ENCODE measurements at regions not wholly inside any gene's neighbourhood (a gene's known extent, or its start where the extent isn't known, plus 50 kb on each side); places are given as distances from the start of the nearest gene placed in this dataset.

GRCh38 chr3:40841131-40841530 is 316.4 kb downstream of the ZNF621 start:
- TF ChIP-seq EZH2phosphoT487 (IDR thresholded peaks at IDR 0.05; ENCODE audit: low read depth, severe bottlenecking, unreplicated experiment) = no peak
- no peak overlapping the region for H3K27ac ChIP-seq
- no peak overlapping the region for H2AFZ ChIP-seq
- no peaks in the 10 kb centered on the region for H4K20me1 ChIP-seq (ENCODE audit: insufficient read depth, poor library complexity, severe bottlenecking)
- H3K27me3 ChIP-seq = no peaks in the 10 kb centered on the region
- WGBS (ENCODE audit: low lambda C conversion rate, missing lambda C conversion rate) = 82% methylated on average over 1 of the region's 1 CpG
- H3K4me3 ChIP-seq = no peak overlapping the region
- H3K4me2 ChIP-seq = no peak overlapping the region
- H3K9me3 ChIP-seq (ENCODE audit: low read depth) = no peaks in the 10 kb centered on the region
- DNase-seq (ENCODE audit: low spot score) = no peak
- H3K36me3 ChIP-seq (replicated peaks; ENCODE audit: insufficient read depth, low read depth) = no peaks in the 10 kb centered on the region
- H3K4me1 ChIP-seq (ENCODE audit: insufficient read depth) = peaks cover 9% of the 10 kb centered on the region
- no peaks in the 10 kb centered on the region for H3K9me2 ChIP-seq (replicated peaks; ENCODE audit: insufficient read depth)
- no peaks in the 10 kb centered on the region for H3K79me2 ChIP-seq

- Histone ChIP-seq H3K4me3 (no peak overlapping the region), H3K4me1 (ENCODE audit: insufficient read depth) (peaks cover 9% of the 10 kb centered on the region), H3K79me2 (no peaks in the 10 kb centered on the region), H3K36me3 (replicated peaks; ENCODE audit: insufficient read depth, low read depth) (no peaks in the 10 kb centered on the region), H3K4me2 (no peak overlapping the region), H3K27ac (no peak overlapping the region), H3K9me3 (ENCODE audit: low read depth) (no peaks in the 10 kb centered on the region), H3K27me3 (no peaks in the 10 kb centered on the region), H2AFZ (no peak overlapping the region), H4K20me1 (ENCODE audit: insufficient read depth, poor library complexity, severe bottlenecking) (no peaks in the 10 kb centered on the region), H3K9me2 (replicated peaks; ENCODE audit: insufficient read depth) (no peaks in the 10 kb centered on the region)
- TF ChIP-seq CTCF (IDR thresholded peaks at IDR 0.05; ENCODE audit: poor library complexity) (no peak), EZH2phosphoT487 (IDR thresholded peaks at IDR 0.05; ENCODE audit: low read depth, severe bottlenecking, unreplicated experiment) (no peak), EZH2 (IDR thresholded peaks at IDR 0.05; ENCODE audit: borderline replicate concordance) (no peak)
- no peak for DNase-seq (ENCODE audit: low spot score)
Measured at GRCh38 chr3:40841570-40842109, 316.9 kb downstream of the ZNF621 start.

- DNase-seq (ENCODE audit: low spot score) = no peak
- TF ChIP-seq EZH2 (IDR thresholded peaks at IDR 0.05; ENCODE audit: borderline replicate concordance) (no peak), CTCF (IDR thresholded peaks at IDR 0.05; ENCODE audit: poor library complexity) (no peak), EZH2phosphoT487 (IDR thresholded peaks at IDR 0.05; ENCODE audit: low read depth, severe bottlenecking, unreplicated experiment) (no peak)
- Histone ChIP-seq H3K36me3 (replicated peaks; ENCODE audit: insufficient read depth, low read depth) (no peaks in the 10 kb centered on the region), H3K9me3 (ENCODE audit: low read depth) (no peaks in the 10 kb centered on the region), H3K27ac (no peak overlapping the region), H3K79me2 (no peaks in the 10 kb centered on the region), H4K20me1 (ENCODE audit: insufficient read depth, poor library complexity, severe bottlenecking) (no peaks in the 10 kb centered on the region), H3K4me2 (no peak overlapping the region), H3K4me1 (ENCODE audit: insufficient read depth) (peaks cover 9% of the 10 kb centered on the region), H3K27me3 (no peaks in the 10 kb centered on the region), H2AFZ (no peak overlapping the region), H3K4me3 (no peak overlapping the region), H3K9me2 (replicated peaks; ENCODE audit: insufficient read depth) (no peaks in the 10 kb centered on the region)
- WGBS (ENCODE audit: low lambda C conversion rate, missing lambda C conversion rate) = 97% methylated on average over 11 of the region's 11 CpGs
Measured at GRCh38 chr3:40842714-40843113, 318.0 kb downstream of the ZNF621 start.

GRCh38 chr3:40843208-40843624 is 318.5 kb downstream of the ZNF621 start:
- 78% methylated on average over 2 of the region's 2 CpGs for WGBS (ENCODE audit: low lambda C conversion rate, missing lambda C conversion rate)
- no peak overlapping the region for H3K27ac ChIP-seq
- no peak overlapping the region for H3K4me2 ChIP-seq

More at GRCh38 chr3:40843208-40843624, 318.5 kb downstream of the ZNF621 start:
- Histone ChIP-seq H3K4me1 (ENCODE audit: insufficient read depth) (peaks cover 9% of the 10 kb centered on the region), H4K20me1 (ENCODE audit: insufficient read depth, poor library complexity, severe bottlenecking) (no peaks in the 10 kb centered on the region), H3K9me2 (replicated peaks; ENCODE audit: insufficient read depth) (no peaks in the 10 kb centered on the region), H3K36me3 (replicated peaks; ENCODE audit: insufficient read depth, low read depth) (no peaks in the 10 kb centered on the region), H3K4me3 (no peak overlapping the region), H3K27me3 (no peaks in the 10 kb centered on the region), H3K79me2 (no peaks in the 10 kb centered on the region), H3K9me3 (ENCODE audit: low read depth) (no peaks in the 10 kb centered on the region), H2AFZ (no peak overlapping the region)
- TF ChIP-seq CTCF (IDR thresholded peaks at IDR 0.05; ENCODE audit: poor library complexity) (no peak), EZH2 (IDR thresholded peaks at IDR 0.05; ENCODE audit: borderline replicate concordance) (no peak), EZH2phosphoT487 (IDR thresholded peaks at IDR 0.05; ENCODE audit: low read depth, severe bottlenecking, unreplicated experiment) (no peak)
- DNase-seq (ENCODE audit: low spot score) = no peak

Measured in hepatocyte (in vitro differentiated cells).